Neural progenitor cell (in vitro differentiated cells): ENCODE measurements at regions not wholly inside any gene's neighbourhood (a gene's known extent, or its start where the extent isn't known, plus 50 kb on each side); places are given as distances from the start of the nearest gene placed in this dataset.

Source experiments
- DNase-seq: peaks from one replicate; pipeline ENCODE4 v3.0.0-alpha.2; 2016; ENCODE audit warnings: low spot score
- H2AFZ ChIP-seq: fragments of 200-600 bp; sonication (generic); replicated peaks from 2 replicates; pipeline ENCODE4 v1.6.1; 2016; ENCODE audit warnings: antibody characterized with exemption
- H3F3A ChIP-seq: fragments of 200-600 bp; sonication (generic); 2 replicates; pipeline ENCODE4 v1.6.1; 2016; ENCODE audit warnings: antibody characterized with exemption, low read depth
- H3K27ac ChIP-seq: fragments of 200-600 bp; sonication (generic); 2 replicates; pipeline ENCODE4 v1.5.1; 2016; ENCODE audit warnings: mild to moderate bottlenecking
- H3K27me3 ChIP-seq: fragments of 200-600 bp; sonication (generic); 2 replicates; pipeline ENCODE4 v1.6.1; 2016; ENCODE audit warnings: mild to moderate bottlenecking, moderate library complexity
- H3K36me3 ChIP-seq: fragments of 200-600 bp; sonication (generic); 2 replicates; pipeline ENCODE4 v1.5.1; 2016
- H3K4me1 ChIP-seq: fragments of 200-600 bp; sonication (generic); 2 replicates; pipeline ENCODE4 v1.6.1; 2016; ENCODE audit warnings: mixed run types
- H3K4me2 ChIP-seq: fragments of 200-600 bp; sonication (generic); 2 replicates; pipeline ENCODE4 v1.6.1; 2016
- H3K4me3 ChIP-seq: fragments of 200-600 bp; sonication (generic); 2 replicates; pipeline ENCODE4 v1.5.1; 2016
- H3K79me2 ChIP-seq: fragments of 200-600 bp; sonication (generic); 2 replicates; pipeline ENCODE4 v1.6.1; 2016; ENCODE audit warnings: low read depth
- H3K9ac ChIP-seq: fragments of 200-600 bp; sonication (generic); 2 replicates; pipeline ENCODE4 v1.6.1; 2016
- H3K9me3 ChIP-seq: fragments of 200-600 bp; sonication (generic); 2 replicates; pipeline ENCODE4 v1.5.1; 2016; ENCODE audit warnings: low read depth
- H4K20me1 ChIP-seq: fragments of 200-600 bp; sonication (generic); 2 replicates; pipeline ENCODE4 v1.6.1; 2016; ENCODE audit warnings: low read depth
- H3K27ac Mint-ChIP-seq: 3 replicates; pipeline ENCODE4 v1.8.0; 2021; ENCODE audit warnings: mixed read lengths
- H3K27me3 Mint-ChIP-seq: 2 replicates; pipeline ENCODE4 v1.8.0; 2022; ENCODE audit warnings: low read depth, mild to moderate bottlenecking, inconsistent platforms, moderate library complexity, mixed read lengths; ENCODE audit not compliant: insufficient read depth
- H3K36me3 Mint-ChIP-seq: 3 replicates; pipeline ENCODE4 v1.8.0; 2021; ENCODE audit warnings: mixed read lengths
- H3K4me1 Mint-ChIP-seq: 3 replicates; pipeline ENCODE4 v1.8.0; 2021; ENCODE audit warnings: mixed read lengths
- H3K4me3 Mint-ChIP-seq: 3 replicates; pipeline ENCODE4 v1.8.0; 2021; ENCODE audit warnings: mild to moderate bottlenecking, moderate library complexity, mixed read lengths
- H3K9me3 Mint-ChIP-seq: 3 replicates; pipeline ENCODE4 v1.8.0; 2020; ENCODE audit warnings: mixed read lengths
- EZH2 ChIP-seq: fragments of 200-600 bp; sonication (generic); IDR thresholded peaks from 2 replicates; pipeline ENCODE4 v1.6.1; 2017; ENCODE audit warnings: antibody characterized with exemption, mild to moderate bottlenecking, moderate library complexity
- EZH2phosphoT487 ChIP-seq: fragments of 200-600 bp; sonication (generic); IDR thresholded peaks from 2 replicates; pipeline ENCODE4 v1.6.1; 2017; ENCODE audit warnings: antibody characterized with exemption
- TF ChIP-seq, protein P1 (sequence below): fragments of 200-600 bp; sonication (generic); IDR thresholded peaks from 2 replicates; pipeline ENCODE4 v1.5.1; 2017; ENCODE audit warnings: antibody characterized with exemption, mild to moderate bottlenecking

DNA sequence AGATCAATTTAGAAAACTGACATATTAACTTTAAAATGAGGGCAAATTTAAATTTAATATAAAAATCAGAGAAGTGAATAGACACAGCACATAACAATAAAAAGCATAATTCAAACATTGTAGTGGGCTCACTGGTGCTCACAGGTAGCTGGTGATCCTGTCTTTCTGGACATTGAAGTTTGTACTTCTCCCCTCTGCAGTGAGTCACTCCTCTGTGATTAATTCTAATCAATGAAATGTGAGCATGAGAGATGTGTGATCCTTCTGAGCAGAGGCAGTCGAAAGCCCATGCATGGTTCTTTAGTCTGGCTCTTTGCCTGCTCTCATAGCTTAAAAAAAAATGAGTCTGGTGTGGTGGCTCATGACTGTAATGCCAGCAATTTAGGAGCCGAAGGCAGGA, 59.0 kb upstream of the RERGL start:
- Histone ChIP-seq H3K27ac (no peak overlapping the region), H3K4me2 (no peak overlapping the region), H4K20me1 (no peaks in the 10 kb centered on the region), H2AFZ (no peak overlapping the region), H3K4me3 (no peak overlapping the region), H3K4me1 (peaks cover 9% of the 10 kb centered on the region), H3K36me3 (no peaks in the 10 kb centered on the region), H3K79me2 (no peaks in the 10 kb centered on the region), H3K9ac (no peak overlapping the region), H3K9me3 (no peaks in the 10 kb centered on the region), H3K27me3 (no peaks in the 10 kb centered on the region), H3F3A (peaks cover 1% of the 10 kb centered on the region)
- no peak overlapping the region for H3K4me3 Mint-ChIP-seq
- H3K27me3 Mint-ChIP-seq = peaks cover 7% of the 10 kb centered on the region
- TF ChIP-seq, protein P1, sequence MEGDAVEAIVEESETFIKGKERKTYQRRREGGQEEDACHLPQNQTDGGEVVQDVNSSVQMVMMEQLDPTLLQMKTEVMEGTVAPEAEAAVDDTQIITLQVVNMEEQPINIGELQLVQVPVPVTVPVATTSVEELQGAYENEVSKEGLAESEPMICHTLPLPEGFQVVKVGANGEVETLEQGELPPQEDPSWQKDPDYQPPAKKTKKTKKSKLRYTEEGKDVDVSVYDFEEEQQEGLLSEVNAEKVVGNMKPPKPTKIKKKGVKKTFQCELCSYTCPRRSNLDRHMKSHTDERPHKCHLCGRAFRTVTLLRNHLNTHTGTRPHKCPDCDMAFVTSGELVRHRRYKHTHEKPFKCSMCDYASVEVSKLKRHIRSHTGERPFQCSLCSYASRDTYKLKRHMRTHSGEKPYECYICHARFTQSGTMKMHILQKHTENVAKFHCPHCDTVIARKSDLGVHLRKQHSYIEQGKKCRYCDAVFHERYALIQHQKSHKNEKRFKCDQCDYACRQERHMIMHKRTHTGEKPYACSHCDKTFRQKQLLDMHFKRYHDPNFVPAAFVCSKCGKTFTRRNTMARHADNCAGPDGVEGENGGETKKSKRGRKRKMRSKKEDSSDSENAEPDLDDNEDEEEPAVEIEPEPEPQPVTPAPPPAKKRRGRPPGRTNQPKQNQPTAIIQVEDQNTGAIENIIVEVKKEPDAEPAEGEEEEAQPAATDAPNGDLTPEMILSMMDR = no peak
- no peak for TF ChIP-seq EZH2phosphoT487
- TF ChIP-seq EZH2 = no peak
- H3K4me1 Mint-ChIP-seq = peaks cover 14% of the 10 kb centered on the region
- H3K36me3 Mint-ChIP-seq = no peaks in the 10 kb centered on the region
- DNase-seq = no peak
- no peaks in the 10 kb centered on the region for H3K9me3 Mint-ChIP-seq
- no peak overlapping the region for H3K27ac Mint-ChIP-seq

DNA sequence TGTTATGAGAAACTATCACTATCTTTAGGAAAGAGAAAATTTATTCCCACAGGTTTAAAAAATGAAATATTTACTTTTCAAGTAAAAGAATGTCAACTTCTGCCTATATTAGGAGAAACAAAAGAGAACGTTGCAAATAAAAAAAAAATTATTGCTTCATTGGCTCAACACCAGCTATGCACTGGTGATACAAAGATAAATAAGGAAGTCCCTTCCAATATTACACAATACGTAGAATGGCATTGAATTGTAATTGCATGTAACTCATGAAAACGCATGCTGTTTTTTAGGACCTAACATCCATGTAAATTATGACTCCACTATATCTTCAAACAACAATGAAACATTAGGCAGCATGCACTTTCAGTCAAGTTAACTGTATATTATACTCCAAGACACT, 56.4 kb upstream of the RERGL start:
- no peaks in the 10 kb centered on the region for H3F3A ChIP-seq
- no peak overlapping the region for H3K4me2 ChIP-seq
- no peaks in the 10 kb centered on the region for H3K9me3 Mint-ChIP-seq
- peaks cover 2% of the 10 kb centered on the region for H3K27me3 Mint-ChIP-seq
- H3K4me3 Mint-ChIP-seq = no peak overlapping the region
- no peaks in the 10 kb centered on the region for H3K27me3 ChIP-seq
- H3K9me3 ChIP-seq = no peaks in the 10 kb centered on the region
- H3K4me1 ChIP-seq = no peaks in the 10 kb centered on the region
- H4K20me1 ChIP-seq = no peaks in the 10 kb centered on the region
- peaks cover 11% of the 10 kb centered on the region for H3K4me1 Mint-ChIP-seq
- H3K79me2 ChIP-seq = no peaks in the 10 kb centered on the region
- H2AFZ ChIP-seq = no peak overlapping the region
- no peaks in the 10 kb centered on the region for H3K36me3 ChIP-seq
- no peaks in the 10 kb centered on the region for H3K36me3 Mint-ChIP-seq
- no peak overlapping the region for H3K27ac ChIP-seq
- no peak overlapping the region for H3K27ac Mint-ChIP-seq
- TF ChIP-seq, protein P1 = no peak
- no peak for TF ChIP-seq EZH2phosphoT487
- TF ChIP-seq EZH2 = no peak
- no peak overlapping the region for H3K9ac ChIP-seq
- no peak for DNase-seq
- no peak overlapping the region for H3K4me3 ChIP-seq

DNA sequence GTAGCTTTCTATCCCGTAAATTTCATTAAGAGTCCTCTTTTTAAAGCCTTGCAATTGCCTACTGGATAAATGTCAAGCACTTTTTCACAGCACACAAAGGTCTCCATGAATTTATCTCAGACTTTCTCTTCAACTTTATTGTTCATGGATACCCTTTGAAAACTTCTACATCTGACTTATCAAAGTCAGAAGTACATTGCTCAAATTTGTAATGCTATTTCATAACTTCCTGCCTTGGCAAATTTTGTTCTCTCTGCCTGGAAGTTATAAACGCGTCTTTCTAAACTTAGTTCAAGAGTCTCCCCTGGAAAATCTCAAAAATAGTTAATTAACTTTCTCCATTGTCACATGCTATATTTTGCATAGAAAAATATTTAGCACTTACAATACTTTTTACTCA, 55.9 kb upstream of the RERGL start:
- Histone ChIP-seq H3K9ac (no peak overlapping the region), H3K27ac (no peak overlapping the region), H3K4me2 (no peak overlapping the region), H3F3A (no peaks in the 10 kb centered on the region), H3K79me2 (no peaks in the 10 kb centered on the region), H3K4me3 (no peak overlapping the region), H3K4me1 (no peaks in the 10 kb centered on the region), H4K20me1 (no peaks in the 10 kb centered on the region), H3K27me3 (no peaks in the 10 kb centered on the region), H3K9me3 (no peaks in the 10 kb centered on the region), H3K36me3 (no peaks in the 10 kb centered on the region), H2AFZ (no peak overlapping the region)
- no peaks in the 10 kb centered on the region for H3K9me3 Mint-ChIP-seq
- no peaks in the 10 kb centered on the region for H3K36me3 Mint-ChIP-seq
- DNase-seq = no peak
- H3K4me1 Mint-ChIP-seq = peaks cover 11% of the 10 kb centered on the region
- TF ChIP-seq EZH2phosphoT487 (no peak), EZH2 (no peak)
- TF ChIP-seq, protein P1 = no peak
- no peak overlapping the region for H3K4me3 Mint-ChIP-seq
- H3K27ac Mint-ChIP-seq = no peak overlapping the region
- peaks cover 2% of the 10 kb centered on the region for H3K27me3 Mint-ChIP-seq
